ENCODE measurements at regions not wholly inside any gene's neighbourhood (a gene's known extent, or its start where the extent isn't known, plus 50 kb on each side); places are given as distances from the start of the nearest gene placed in this dataset.

DNA sequence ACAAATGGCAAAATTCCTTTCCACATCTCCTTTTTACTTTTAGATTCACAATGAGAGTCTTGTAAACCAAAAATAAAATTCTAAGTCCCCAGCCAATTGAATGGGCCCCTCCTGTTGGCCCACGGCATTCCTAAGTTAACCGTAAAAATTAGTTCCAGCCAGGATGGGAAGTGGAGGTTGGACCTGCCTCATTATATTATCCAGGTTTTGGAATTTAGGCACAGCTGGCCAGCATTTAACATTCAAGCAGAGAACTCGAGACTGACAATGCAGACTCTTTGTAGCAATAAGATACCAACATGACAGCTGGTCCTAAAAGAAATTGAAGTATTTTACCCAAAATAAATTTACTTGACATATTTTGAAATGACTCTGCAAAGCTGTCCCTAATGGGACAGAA, 321.0 kb upstream of the NAALADL2 start:
- no peak for DNase-seq (ENCODE audit: low read depth in 2 of 2)
- no peak for TF ChIP-seq CTCF (IDR thresholded peaks at IDR 0.05; ENCODE audit: low read depth, low read length)
- no peak overlapping the region for H3K4me3 ChIP-seq (replicated peaks in 1 of 2; ENCODE audit: low read depth in 2 of 2, low read length in 2 of 2)

GRCh38 chr3:174540116-174540908, 318.8 kb upstream of the NAALADL2 start:
- no peak overlapping the region for H3K4me3 ChIP-seq (replicated peaks in 1 of 2; ENCODE audit: low read depth in 2 of 2, low read length in 2 of 2)
- no peak for TF ChIP-seq CTCF (IDR thresholded peaks at IDR 0.05; ENCODE audit: low read depth, low read length)
- DNase-seq (ENCODE audit: low read depth in 2 of 2): no peak

DNA sequence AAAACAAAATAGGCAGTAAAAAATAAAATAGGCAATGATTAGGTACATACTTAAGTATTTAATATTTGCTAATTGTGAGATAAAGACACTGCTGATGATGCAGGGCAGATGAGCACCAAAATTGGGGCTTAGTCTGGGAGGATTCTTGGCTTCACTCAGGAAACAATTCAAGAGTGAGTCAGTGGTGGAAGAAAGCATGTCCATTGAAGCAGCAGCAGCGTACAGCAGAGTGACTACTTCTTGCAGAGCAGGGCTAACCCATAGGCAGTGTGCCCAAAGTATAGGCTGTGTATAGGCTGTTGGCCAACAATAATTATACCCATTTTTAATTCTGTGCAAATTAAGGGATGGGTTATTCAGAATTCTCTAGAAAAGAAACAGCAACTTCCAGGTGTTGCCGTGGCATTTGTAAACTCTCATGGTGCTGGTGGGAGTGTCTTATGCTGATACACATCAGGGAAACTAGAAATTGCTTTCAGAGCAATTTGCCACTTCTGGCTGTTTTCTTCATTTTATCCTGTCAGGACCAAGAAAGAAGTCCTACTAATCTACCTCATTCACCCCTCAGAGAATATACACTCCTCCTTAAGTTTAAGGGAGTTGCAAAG, 317.3 kb upstream of the NAALADL2 start:
- no peak overlapping the region for H3K4me3 ChIP-seq (replicated peaks in 1 of 2; ENCODE audit: low read depth in 2 of 2, low read length in 2 of 2)
- no peak for TF ChIP-seq CTCF (IDR thresholded peaks at IDR 0.05; ENCODE audit: low read depth, low read length)
- DNase-seq (ENCODE audit: low read depth in 2 of 2): peak; percentile 7 to 52

DNA sequence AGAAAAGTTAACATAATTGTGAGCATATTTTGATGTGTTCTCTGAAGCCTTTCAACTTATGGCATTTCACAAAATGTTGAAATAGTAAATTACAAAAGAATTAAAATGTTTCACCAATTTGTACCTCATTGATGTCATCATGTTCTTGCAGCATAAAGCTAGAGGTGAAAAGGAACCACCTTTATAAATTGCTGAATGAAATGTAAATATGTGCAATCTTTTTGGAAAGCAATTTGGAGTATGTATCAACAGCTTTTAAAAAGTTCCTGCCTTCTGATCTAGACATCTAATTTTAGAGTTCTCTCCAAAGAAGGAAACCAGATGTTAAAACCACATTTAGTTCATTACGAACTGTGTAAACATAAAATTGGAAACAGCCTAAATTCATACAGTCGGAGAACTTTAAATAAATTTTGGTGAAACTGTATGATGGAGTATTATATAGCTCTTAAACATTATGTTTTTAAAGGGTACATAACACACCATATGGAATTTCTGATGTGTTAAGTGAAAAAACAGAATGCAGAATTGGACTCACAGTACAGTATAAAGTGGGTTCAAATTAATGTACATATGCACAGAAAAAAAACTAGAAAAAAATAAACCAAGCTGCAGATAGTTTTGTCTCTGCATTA, 311.2 kb upstream of the NAALADL2 start:
- DNase-seq (ENCODE audit: low read depth in 2 of 2): no peak

GRCh38 chr3:174548841-174549623, 310.1 kb upstream of the NAALADL2 start:
- H3K4me3 ChIP-seq (replicated peaks in 1 of 2; ENCODE audit: low read depth in 2 of 2, low read length in 2 of 2): no peak overlapping the region
- DNase-seq (ENCODE audit: low read depth in 2 of 2): no peak
- TF ChIP-seq CTCF (IDR thresholded peaks at IDR 0.05; ENCODE audit: low read depth, low read length): no peak

More for the DNA sequence above, 311.2 kb upstream of the NAALADL2 start:
- H3K4me3 ChIP-seq (replicated peaks in 1 of 2; ENCODE audit: low read depth in 2 of 2, low read length in 2 of 2): no peak overlapping the region
- no peak for TF ChIP-seq CTCF (IDR thresholded peaks at IDR 0.05; ENCODE audit: low read depth, low read length)

DNA sequence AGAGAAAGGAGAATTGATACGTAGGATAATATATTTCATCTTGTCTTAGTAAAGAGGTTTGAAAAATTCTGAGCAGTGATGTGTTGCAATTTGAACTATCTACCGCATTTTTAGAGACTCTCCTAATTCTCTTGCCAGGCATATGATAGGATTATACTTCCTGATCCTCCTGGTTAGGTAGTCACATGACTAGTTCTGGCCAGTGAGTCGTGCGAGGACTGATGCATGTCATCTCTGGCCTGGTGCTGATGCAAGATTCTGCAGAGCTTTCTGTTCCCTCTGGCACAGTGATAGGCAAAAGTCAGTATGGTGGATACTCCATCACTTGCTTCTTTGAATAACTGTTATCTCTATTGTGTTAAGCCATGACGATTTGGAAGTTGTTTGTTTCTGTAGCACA, 277.6 kb upstream of the NAALADL2 start:
- no peak overlapping the region for H3K4me3 ChIP-seq (replicated peaks in 1 of 2; ENCODE audit: low read depth in 2 of 2, low read length in 2 of 2)
- TF ChIP-seq CTCF (IDR thresholded peaks at IDR 0.05; ENCODE audit: low read depth, low read length): no peak
- DNase-seq (ENCODE audit: low read depth in 2 of 2): peak in 1 of 2 donors; percentile 14
